ENCODE measurements at regions not wholly inside any gene's neighbourhood (a gene's known extent, or its start where the extent isn't known, plus 50 kb on each side); places are given as distances from the start of the nearest gene placed in this dataset.
"Not testable (repeated sequence)": the region's sequence is repeated elsewhere in the genome, so short reads cannot be mapped to it uniquely, and the experiment has no call there.

DNA sequence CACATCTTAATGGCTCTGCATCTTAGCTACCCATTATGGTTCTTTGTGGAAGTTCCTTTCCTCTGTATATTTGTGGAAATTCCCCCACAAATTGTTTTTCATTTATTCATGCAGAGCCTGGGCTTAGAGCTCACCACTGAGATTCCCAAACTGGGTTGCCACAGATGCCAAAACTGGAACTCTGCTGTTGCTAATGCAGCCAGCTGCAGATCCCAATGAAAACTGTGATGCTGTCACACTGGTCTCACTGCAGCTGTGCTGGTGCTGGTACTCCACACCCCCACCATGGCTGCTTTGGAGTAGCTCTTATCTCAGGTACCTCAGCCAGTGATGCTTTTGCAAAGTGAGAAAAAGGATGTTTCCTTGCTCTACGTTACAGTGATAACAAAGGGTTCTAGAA, 87.7 kb downstream of the DCK start:
- no peak for DNase-seq

DNA sequence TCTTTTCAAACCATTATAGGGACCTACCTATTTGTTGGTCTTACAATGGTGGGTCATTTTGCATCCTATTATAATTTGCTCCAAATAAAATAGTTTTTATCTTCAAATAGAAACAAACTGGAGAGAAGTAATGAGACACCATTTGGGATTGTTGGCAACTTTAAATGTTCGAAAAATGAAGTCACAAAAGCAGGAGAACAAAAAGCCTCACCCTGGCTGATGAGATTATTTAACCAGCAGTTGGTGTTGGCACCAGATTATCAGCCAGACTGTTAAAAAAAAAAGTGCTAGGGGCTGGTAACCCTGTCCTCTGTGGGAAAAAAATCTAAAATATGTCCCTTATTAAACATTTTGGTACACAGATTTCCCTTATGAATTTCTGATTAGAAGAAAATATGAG, 100.3 kb downstream of the DCK start:
- DNase-seq = no peak

DNA sequence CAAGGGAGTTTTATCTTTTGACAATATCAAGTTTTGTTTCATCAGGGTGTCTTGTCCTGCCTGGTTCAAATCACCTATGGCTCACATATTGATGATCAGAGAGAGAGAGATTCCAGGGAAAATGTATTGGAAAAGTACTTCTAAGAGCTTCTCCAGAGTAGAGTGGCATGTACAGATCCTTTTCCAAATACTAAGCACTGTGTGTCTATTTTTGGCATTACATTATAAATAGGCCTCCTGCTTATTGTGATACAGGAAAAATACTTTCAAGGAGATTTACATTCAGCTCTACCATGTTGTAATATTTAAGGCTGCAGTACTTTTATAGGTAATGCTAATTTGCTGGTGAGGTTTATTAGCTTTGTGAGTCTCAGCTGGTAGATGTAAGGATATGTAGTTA, 100.8 kb downstream of the DCK start:
- no peak for DNase-seq

DNA sequence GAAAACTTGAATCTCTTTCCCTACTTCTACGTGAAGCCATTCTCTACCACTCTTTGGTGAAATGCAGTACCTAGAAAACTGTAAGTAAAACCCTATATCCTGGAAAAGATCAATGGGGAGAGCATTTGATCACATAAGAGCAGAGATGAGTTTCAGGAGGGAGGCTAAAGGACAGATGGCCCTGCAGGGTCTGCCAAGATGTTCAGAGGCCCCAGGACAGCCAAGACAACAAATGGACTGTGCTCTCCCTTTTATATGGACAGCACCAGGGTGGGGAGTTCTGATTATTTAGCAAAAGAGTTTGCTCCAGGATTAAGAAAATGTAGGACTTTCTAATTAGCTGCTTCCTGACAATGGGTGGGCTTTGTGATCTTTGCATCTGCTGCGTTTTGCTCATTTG, 101.7 kb downstream of the DCK start:
- DNase-seq = no peak

DNA sequence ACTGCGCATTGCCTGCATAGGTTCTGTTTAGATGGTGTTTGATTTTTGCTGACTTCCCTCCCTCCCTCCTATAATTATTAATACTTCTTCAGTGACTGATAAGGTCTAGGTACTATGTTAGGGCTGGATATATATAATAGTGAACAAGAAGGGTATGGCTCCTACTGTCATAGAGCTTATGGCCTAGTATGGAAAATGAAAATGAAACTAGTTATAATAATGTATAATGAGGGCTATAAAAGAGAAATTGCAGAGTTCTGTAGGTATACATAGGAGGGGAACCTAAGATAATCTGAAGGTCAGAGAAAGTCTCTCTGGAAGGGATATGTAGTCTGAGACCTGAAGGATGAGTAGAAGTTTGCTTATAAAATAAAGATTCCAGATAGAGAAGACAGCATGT, 102.1 kb downstream of the DCK start:
- no peak for DNase-seq

DNA sequence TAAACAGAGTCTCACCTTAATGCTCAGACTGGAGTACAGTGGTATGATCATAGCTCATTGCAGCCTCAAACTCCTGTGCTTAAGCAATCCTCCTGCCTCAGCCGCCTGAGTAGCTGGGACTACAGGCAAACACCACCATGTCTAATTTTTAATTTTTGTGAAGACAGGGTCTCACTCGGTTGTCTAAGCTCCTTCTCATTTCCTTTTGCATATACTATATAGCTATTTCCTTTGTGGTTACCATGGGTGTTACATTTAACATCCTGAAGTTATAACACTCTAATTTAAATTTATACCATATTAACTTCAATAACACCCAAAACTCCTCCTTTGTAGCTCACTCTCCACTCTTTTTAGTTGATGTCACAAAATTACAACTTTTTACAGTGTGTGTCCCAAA, 114.3 kb downstream of the DCK start:
- no peak for DNase-seq

DNA sequence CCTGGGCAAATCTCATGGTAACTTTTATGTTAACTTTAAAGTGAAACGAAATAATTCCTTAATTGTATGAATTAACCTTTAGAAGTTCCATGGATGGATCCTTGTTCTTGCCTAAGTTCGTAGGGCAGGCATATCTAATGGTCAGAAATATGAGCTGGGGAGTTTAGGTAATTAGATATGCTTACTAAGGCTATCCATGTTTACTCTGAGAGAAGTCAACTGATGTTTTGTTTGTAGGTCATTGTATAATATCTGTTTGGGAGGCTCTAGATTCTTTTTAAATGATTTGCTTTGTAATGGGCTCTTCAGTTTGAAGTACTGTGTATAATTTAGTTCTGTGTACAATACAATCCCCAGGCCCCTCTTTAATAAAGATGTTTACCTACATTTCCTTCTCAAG, 117.0 kb downstream of the DCK start:
- DNase-seq = no peak

DNA sequence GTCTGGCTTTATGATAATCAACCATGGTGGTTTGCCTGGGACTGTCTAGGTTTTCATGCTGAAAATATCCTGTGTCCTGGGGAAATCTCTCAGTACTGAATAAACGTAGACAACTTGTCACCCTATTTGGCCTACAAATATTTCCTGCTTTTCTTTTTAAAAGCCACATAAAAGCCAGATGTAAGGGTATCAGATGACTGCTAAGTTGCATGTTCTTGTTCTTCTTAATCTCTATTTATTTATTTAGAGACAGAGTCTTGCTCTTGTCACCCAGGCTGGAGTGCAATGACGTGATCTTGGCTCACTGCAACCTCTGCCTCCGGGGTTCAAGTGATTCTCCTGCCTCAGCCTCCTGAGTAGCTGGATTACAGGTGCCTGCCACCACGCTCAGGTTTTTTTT, 117.7 kb downstream of the DCK start:
- not testable (repeated sequence) for DNase-seq

DNA sequence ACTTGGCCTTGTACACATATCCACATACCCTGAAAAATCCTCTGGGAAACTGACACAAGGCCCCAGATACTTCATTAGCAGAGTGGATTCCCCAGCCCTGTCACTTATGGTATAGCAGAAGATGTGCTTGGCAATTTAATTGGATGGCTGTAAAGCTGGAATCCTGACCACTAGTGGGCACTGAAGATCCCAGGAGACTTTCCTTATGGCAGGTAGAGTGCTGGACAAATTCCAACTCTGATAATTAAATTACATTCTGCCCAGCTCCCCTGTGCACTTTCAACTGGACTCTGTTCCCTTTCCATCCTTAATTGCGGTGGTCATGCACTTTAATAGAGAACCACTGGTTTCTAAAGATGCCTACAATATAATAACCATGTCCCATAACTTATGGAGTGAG, 119.8 kb downstream of the DCK start:
- no peak for DNase-seq

DNA sequence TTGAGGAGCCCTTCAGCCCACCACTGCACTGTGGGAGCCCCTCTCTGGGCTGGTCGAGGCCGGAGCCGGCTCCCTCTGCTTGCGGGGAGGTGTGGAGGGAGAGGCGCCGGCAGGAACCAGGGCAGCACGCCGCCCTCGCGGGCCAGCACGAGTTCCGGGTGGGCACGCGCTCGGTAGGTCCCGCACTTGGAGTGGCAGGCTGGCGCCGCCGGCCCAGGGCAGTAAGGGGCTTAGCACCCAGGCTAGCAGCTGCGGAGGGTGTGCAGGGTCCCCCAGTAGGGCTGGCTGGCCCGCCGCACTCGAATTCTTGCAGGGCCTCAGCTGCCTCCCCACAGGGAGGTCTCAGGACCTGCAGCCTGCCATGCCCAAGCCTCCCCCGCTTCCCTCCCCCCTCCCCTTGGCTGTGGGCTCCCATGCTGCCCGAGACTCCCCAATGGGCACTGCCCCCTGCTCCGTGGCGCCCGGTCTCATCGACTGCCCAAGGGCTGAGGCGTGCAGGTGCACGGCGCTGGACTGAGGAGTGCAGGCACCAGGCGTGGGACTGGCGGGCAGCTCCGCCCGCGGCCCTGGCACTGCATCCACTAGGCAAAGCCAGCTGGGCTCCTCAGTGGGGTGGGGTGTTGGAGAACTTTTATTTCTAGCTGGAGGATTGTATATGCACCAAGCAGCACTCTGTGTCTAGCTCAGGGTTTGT, 127.5 kb downstream of the DCK start:
- DNase-seq = no peak

DNA sequence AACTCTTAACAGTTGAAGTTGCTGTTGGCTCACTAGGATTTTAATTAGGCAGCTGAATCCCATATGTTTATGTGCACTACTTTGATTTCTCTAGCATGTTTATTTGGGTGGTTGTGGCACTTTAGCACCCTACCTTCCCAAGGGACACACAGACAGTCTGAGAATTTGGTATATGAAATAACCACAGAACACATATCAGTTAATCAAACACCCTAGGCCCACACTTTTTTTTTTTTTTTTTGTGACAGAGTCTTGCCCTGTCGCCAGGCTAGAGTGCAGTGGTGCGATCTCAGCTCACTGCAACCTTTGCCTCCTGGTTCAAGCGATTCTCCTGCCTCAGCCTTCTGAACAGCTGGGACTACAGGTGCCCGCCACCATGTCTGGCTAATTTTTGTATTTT, 130.5 kb downstream of the DCK start:
- DNase-seq = no peak

DNA sequence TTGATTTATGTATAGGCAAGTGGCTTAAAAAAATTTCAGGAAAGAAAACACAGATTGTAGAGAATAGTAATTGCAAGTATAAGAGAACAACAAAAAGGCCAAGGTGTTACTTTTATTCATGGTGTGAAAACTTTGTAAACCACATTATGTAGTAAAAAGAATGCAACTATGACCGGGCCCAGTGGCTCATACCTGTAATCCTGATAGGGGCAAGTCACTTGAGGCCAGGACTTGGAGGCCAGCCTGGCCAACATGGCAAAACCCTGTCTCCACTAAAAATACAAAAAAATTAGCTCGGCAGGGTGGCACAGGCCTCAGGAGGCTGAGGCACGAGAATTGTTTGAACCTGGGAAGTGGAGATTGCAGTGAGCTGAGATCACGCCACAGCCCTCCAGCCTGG, 131.7 kb downstream of the DCK start:
- DNase-seq = no peak

DNA sequence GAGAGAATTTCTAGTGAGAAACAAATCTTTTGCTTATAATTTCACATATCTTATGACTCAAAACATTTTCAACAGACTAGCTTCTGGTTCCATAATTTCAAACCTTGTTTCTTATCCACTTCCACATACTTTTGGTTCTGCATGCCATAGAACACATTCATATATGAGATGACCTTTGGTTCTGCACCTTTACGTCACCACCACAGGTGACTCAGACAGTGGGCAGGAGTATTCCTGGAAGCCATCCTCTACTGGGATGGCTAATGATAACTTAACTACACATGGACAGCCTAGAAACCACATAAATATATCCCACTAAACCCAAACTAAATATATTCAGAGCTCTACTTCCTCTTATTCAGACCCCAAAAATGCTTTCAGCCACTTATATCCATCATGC, 133.3 kb downstream of the DCK start:
- no peak for DNase-seq

DNA sequence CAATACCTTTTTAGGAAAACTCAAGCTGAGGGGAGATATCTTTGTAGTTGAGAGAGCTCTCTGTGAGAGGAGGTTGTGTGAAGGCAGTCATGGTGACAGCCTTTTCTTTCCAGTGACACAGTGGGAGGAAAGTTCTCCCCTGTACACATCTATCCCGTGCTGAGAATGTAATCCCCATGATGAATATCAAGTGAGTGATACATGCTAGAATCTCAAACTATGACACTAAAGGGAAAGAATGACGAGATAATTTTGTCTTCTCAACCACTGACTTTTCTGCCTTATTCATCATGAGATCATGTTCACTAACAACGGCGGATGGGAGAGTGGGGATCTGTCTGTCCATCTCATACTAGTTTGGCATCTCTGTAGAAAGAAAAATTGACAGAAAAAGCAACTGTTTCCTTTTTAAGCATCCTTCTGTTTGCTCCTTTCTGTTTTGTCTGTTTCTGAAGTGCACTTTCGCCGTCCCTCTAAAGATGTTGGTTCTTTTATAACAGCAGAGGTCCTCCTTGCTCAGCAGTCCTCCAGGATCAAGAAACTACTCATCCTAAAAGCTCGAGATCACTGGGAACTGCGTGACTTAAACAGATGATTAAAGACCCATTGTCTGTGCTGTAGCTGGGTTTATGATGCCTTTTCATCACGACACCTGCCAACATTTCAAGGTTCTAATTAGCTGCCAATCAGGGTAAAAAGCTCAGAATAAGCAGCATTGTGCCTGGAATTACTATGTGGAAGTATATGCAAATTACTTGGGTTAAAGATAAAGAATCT, 137.6 kb downstream of the DCK start:
- DNase-seq = no peak

DNA sequence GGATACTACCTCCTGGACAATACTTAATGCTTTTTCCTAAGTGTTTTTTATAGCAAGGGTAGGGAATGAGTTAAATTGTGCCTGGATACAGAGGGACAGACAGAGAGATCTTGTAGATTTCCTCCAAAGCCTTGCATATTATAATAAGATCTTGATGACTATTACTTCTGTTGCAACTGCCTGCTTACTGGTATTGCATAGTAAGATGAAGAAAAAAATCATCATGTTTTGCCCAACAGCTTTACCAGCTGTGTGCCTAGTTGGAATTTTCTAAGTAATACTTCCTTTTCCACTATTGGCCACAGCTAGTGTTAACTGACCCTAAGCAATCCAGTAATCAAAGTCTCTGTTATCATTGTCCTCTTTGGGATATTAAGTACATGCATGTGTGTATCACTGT, 139.0 kb downstream of the DCK start:
- DNase-seq = no peak

DNA sequence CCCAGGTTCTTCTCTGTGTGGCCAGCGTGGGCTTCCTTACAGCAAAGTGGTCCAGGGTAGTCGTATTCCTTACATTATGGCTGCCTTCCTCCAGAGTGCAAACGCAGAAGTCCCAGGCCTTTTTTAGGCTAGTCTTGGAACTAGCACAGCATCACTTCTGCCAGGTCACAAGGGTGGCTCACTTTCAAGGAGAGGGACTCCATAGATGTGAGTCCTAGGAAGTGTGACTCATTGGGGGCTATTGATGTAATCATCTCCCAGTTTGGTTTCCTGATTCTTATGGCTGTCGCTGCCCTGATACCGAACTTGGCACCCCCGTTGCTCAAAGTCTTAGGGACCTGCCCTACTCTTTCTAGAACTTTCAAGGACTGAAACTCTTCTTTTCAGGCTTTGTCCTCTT, 140.0 kb downstream of the DCK start:
- no peak for DNase-seq

DNA sequence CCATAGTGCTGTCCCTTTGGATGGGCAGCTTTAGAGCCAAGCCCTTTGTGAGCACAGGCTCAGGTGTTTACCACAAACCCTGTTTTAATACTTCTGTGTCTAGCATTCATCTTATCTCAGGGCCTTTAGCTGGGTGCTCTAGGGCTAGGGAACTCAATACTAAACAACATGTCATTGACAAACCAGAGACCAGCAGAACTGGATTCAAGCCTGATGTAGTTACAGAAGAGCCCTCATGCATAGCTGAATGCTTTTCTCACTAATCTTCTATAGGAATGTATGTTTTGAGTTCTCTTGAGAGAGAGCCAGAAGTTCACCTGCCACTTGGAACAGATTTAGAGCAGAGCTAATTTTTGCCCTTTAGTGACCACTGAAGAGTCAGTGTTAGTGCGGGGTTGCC, 142.6 kb downstream of the DCK start:
- DNase-seq = no peak

DNA sequence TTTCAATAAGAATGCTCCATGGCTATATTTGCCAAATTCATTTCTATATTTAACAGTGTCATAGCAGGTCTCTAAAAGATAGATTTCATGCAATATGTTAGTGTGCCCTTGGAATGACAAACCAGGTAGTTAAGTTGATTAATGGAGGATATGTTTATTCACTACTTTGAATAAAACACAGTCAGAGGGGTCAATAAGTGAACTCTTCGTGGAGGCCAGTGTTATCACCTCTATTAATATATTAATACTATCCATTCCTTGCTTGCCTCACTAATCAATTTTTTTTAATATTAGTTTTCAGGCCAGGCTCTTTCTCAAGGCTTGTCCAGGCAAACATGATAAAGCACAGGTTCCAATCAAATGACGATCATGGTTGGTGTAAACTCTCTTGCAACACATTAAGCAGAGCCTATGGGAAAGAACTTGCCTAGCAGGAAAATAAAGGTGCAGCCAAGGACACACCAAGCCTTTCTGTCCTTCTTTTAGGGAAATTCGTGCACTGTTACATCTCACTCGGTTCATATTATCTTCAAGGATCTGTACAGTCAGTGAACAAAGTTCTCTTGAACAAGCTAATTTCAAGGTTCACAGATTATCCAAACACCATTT, 144.7 kb downstream of the DCK start:
- DNase-seq = no peak

DNA sequence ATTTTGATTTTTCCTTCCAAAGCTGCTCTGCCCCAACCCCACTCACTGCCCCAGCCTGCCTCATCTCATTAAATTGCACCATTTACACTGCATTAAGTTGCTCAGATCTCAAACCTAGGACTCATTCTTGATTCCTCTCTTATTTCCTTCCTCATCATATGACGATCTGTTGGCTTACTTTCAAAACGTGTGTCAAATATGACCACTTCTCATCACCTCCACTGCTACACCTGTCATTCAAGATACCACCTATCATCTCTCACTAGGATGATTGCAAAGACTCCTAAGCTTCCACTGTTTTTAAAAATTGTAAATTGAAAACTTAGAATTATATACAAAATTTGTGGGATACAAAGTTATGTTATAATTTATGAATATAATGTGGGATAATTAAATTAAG, 147.1 kb downstream of the DCK start:
- no peak for DNase-seq

DNA sequence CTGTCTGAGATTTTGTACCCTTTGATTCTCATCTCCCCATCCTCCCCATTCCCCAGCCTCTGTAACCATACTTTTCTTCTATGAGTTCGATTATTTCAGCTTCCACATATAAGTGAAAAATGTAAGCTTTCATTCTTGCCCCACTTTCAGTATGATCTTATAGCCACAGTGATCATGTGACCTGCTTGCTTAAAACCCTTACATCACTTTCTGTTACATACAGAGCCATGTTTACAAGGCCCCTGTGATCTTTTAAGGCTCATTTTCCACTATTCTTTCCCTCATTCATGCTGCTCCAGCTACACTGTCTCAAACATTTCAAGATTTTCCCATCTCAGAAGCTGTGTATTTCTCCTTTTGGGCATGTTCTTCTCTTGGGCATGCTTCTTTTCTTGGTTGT, 147.7 kb downstream of the DCK start:
- no peak for DNase-seq

DNA sequence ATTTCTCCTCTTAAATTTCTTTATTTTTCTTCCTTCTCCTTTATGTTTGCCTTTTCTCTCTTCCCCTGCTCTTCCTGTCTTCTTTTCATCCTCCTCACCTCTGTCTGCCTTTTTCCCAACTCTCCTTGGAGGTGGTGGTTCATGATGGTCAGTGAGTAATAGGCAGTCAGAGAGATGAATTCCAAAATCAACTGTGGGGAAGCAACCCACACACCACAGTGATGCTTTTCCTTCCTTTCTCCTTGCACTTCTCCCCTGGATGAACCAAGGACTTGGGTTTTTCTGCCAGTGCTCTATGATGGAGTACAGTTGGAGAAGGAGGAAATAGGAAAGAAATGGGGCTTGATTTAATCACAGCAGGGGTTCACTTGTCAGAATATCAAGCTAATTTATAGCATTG, 153.8 kb downstream of the DCK start:
- no peak for DNase-seq

DNA sequence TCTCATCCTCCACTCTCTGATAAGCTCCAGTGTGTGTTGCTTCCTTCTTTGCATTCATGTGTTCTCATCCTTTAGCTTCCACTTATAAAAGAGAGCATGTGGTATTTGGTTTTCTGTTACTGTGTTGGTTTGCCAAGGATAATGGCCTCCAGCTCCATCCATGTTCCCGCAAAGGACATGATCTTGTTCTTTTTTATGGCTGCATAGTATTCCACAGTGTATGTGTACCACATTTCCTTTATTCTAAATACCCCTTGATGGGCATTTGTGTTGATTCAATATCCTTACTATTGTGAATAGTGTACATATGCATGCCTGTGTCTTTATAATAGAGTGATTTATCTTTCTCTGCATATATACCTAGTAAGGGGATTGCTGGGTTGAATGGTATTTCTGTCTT, 155.1 kb downstream of the DCK start:
- no peak for DNase-seq

DNA sequence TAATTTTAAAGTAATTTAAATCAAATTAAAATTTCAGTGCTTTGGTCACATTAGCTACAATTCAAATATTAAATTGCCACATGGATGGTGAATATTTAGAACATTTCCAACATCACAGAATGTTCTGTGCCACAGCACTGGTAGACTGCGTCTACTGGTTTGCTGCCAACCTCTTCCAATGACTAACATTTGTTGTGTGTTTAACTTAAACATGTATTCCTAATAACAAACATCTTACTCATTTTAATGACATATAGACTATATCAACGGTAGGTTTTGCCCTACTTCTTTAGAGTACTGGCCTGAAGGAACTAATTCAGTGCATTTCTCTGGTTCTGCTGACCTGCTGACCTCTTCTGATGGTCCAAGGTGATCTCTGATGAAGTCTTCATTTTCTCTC, 157.6 kb downstream of the DCK start:
- no peak for DNase-seq

DNA sequence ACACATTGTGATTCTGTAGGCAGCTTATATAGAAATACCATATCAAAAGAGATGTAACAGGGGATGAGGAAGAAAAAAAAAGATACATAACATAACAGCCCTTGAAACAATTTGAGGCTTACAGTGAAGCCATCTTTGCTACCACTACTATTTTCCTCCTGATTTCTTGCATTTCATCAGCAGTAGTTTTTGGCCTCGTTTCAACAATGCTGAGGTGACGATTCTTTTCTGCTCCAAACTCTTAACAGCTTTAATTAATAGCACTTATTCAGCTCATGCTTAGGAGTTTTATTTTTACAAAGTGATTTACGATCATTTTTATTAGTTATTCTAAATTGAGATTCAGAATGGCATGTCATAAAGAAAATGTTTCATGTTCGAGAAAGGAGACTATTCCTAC, 163.2 kb downstream of the DCK start:
- no peak for DNase-seq

DNA sequence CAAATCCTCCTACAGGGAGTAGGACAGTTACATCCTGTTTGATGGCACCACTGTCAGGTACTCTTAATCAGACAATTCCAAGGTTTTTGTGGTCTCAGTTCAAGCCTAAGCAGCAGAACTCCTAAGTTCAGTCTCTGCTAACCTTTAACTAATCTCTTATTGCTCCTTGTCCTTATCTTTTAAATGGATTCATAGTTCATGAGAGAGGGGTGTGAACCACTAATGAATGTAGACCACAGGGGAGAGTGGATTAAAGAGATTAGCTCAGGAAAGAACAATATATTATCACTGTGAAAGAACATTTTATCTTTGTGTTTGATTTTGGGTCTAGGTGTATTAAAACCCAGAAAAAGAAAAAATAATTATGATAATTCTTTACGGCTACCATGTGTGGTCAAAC, 168.9 kb downstream of the DCK start:
- DNase-seq = no peak
